Adrenal gland (tissue), 9 donors: ENCODE measurements at regions not wholly inside any gene's neighbourhood (a gene's known extent, or its start where the extent isn't known, plus 50 kb on each side); places are given as distances from the start of the nearest gene placed in this dataset.
A peak's percentile ranks its signal among the peaks of the same experiment; 100 is the strongest.

Experiments used
- DNase-seq, 7 donors: peaks; one replicate each; pipeline ENCODE4 v3.0.0-alpha.2; 2019 to 2020
- H3K27ac ChIP-seq, 5 donors: fragments of 200-600 bp; sonication (generic) in 4 of 5; 1 replicate in 3 of 5; 2 replicates in 2 of 5; pipeline versions ENCODE4 v1.5.1 to v1.8.0; 2016 to 2020; ENCODE audit warnings: mild to moderate bottlenecking in 1 of 5
- H3K27me3 ChIP-seq: fragments of 200-600 bp; 2 replicates; pipeline ENCODE4 v1.8.0; 2021
- H3K36me3 ChIP-seq, 2 donors: fragments of 200-600 bp; replicated peaks in 1 of 2; 1 replicate in 1 of 2; 2 replicates in 1 of 2; pipeline versions ENCODE4 v1.5.1 to v1.8.0; 2018 to 2022
- H3K4me1 ChIP-seq, 2 donors: fragments of 200-600 bp; replicated peaks in 1 of 2; 1 replicate in 1 of 2; 2 replicates in 1 of 2; pipeline versions ENCODE4 v1.5.1 to v1.8.0; 2018 to 2021
- H3K4me3 ChIP-seq, 4 donors: fragments of 200-600 bp; sonication (generic) in 3 of 4; one replicate each; pipeline ENCODE4 v1.5.1; 2016 to 2018
- H3K9me3 ChIP-seq, 3 donors: fragments of 200-600 bp; sonication (generic) in 1 of 3; replicated peaks in 1 of 3; 1 replicate in 2 of 3; 2 replicates in 1 of 3; pipeline versions ENCODE4 v1.5.1 to v1.8.0; 2016 to 2021
- CTCF ChIP-seq, 6 experiments: fragments of 450-650 bp in 4 of 6; fragments of 200-600 bp in 2 of 6; sonication (generic) in 1 of 6; IDR thresholded peaks; 1 replicate in 5 of 6; 2 replicates in 1 of 6; pipeline versions ENCODE4 v1.5.1 to v1.8.0; 2016 to 2021; ENCODE audit warnings: antibody characterized with exemption in 6 of 6, mild to moderate bottlenecking in 2 of 6, moderate library complexity in 1 of 6
- POLR2A ChIP-seq, 2 donors: fragments of 450-650 bp; IDR thresholded peaks; one replicate each; pipeline ENCODE4 v1.6.1; 2017; ENCODE audit warnings: antibody characterized with exemption in 2 of 2, mild to moderate bottlenecking in 2 of 2, moderate library complexity in 1 of 2
- WGBS, 4 donors: extraction: QIAGEN DNeasy Blood & Tissue Kit in 2 of 4; methylation state at CpG; one replicate each; pipeline versions ENCODE4 v1.1.5 to v1.1.7; 2013 to 2017; 5-methylcytosine and 5-hydroxymethylcytosine counted together
- intact Hi-C, 2 donors: fragments of 100-400 bp; cut with DNase I; formaldehyde crosslinking; loops; one replicate each; pipeline versions ENCODE4 v1.14.1 to v1.15.0; 2022 to 2023
- donor health status: healthy with polysubstance abuse.
- donor health status: Bipolar disorder and iron deficiency.
- donor health status: DM: yes; HTN: yes; CAD: no.
- donor health status: DM: no; HTN: no; CAD: no.
- donor health status: DM: no; HTN: no; CAD: no.

GRCh38 chr7:159231017-159231416 is 86.3 kb upstream of the VIPR2 start:
- H3K4me1 ChIP-seq: no peaks in the 10 kb centered on the region
- no peaks in the 10 kb centered on the region for H3K9me3 ChIP-seq
- WGBS, 4 donors: 88 to 96% (median 91%) methylated on average over 11 to 33 of the region's 33 CpGs
- intact Hi-C loops: no loop called here
- TF ChIP-seq POLR2A (IDR thresholded peaks at IDR 0.05) (no peak), CTCF (IDR thresholded peaks at IDR 0.05) (no peak)
- no peak for DNase-seq
- no peaks in the 10 kb centered on the region for H3K27me3 ChIP-seq
- H3K4me3 ChIP-seq: no peak overlapping the region
- no peaks in the 10 kb centered on the region for H3K36me3 ChIP-seq
- no peak overlapping the region for H3K27ac ChIP-seq

- Histone ChIP-seq H3K27me3 (no peaks in the 10 kb centered on the region), H3K36me3 (no peaks in the 10 kb centered on the region), H3K9me3 (no peaks in the 10 kb centered on the region), H3K27ac (no peak overlapping the region), H3K4me1 (no peaks in the 10 kb centered on the region), H3K4me3 (no peak overlapping the region)
- intact Hi-C loops: no loop called here
- TF ChIP-seq POLR2A (IDR thresholded peaks at IDR 0.05) (no peak), CTCF (IDR thresholded peaks at IDR 0.05) (no peak)
- WGBS, 4 donors: 83 to 88% (median 86%) methylated on average over 13 of the region's 13 CpGs
- DNase-seq: no peak
These were observed 85.2 kb upstream of the VIPR2 start for GRCh38 chr7:159229683-159230475.

GRCh38 chr7:159227433-159227832 is 82.8 kb upstream of the VIPR2 start:
- Histone ChIP-seq H3K36me3 (no peaks in the 10 kb centered on the region), H3K9me3 (no peaks in the 10 kb centered on the region), H3K27me3 (no peaks in the 10 kb centered on the region), H3K4me1 (no peaks in the 10 kb centered on the region), H3K4me3 (no peak overlapping the region), H3K27ac (no peak overlapping the region)
- intact Hi-C loops: no loop called here
- 47 to 59% (median 53%) methylated on average over 5 of the region's 5 CpGs for WGBS, 4 donors
- no peak for TF ChIP-seq POLR2A (IDR thresholded peaks at IDR 0.05)
- TF ChIP-seq CTCF (IDR thresholded peaks at IDR 0.05): no peak
- DNase-seq: peak; percentile 24 to 77 (median 66)

GRCh38 chr7:159226011-159226702 is 81.5 kb upstream of the VIPR2 start:
- no peak overlapping the region for H3K27ac ChIP-seq
- intact Hi-C loops: no loop called here
- H3K9me3 ChIP-seq: no peaks in the 10 kb centered on the region
- 75 to 93% (median 81%) methylated on average over 6 of the region's 6 CpGs for WGBS, 4 donors
- no peak for TF ChIP-seq CTCF (IDR thresholded peaks at IDR 0.05)
- no peak for TF ChIP-seq POLR2A (IDR thresholded peaks at IDR 0.05)
- no peak for DNase-seq
- no peaks in the 10 kb centered on the region for H3K36me3 ChIP-seq
- H3K4me1 ChIP-seq: no peaks in the 10 kb centered on the region
- no peak overlapping the region for H3K4me3 ChIP-seq
- H3K27me3 ChIP-seq: no peaks in the 10 kb centered on the region
